ENCODE measurements at regions not wholly inside any gene's neighbourhood (a gene's known extent, or its start where the extent isn't known, plus 50 kb on each side); places are given as distances from the start of the nearest gene placed in this dataset.
"Not testable (repeated sequence)": the region's sequence is repeated elsewhere in the genome, so short reads cannot be mapped to it uniquely, and the experiment has no call there.

DNA sequence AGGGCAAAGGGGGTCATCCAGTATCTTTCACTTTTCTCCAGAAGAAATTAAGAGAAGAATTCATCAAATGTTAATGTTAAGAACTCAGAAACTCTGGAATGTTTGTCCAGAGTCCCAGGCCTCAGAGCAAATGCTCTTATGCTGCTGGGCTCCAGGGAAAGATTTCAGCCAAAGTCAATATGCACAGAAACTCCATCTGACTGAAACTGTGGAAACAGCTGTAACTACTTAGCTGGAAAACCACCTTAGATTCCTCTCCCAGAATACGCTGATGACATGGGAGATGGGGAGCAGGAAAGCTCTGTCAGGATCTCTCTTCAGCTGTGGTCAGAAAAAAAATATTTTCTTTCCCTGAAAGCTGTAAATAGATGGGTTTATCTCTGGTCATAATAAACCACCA is 559.6 kb downstream of the RFPL4B start:
- Histone ChIP-seq H3K9me3 (no peaks in the 10 kb centered on the region), H3K36me3 (no peaks in the 10 kb centered on the region), H3K4me3 (no peak overlapping the region), H3K27ac (no peak overlapping the region), H3K4me1 (no peaks in the 10 kb centered on the region), H3K27me3 (no peaks in the 10 kb centered on the region)
- TF ChIP-seq, protein P1, sequence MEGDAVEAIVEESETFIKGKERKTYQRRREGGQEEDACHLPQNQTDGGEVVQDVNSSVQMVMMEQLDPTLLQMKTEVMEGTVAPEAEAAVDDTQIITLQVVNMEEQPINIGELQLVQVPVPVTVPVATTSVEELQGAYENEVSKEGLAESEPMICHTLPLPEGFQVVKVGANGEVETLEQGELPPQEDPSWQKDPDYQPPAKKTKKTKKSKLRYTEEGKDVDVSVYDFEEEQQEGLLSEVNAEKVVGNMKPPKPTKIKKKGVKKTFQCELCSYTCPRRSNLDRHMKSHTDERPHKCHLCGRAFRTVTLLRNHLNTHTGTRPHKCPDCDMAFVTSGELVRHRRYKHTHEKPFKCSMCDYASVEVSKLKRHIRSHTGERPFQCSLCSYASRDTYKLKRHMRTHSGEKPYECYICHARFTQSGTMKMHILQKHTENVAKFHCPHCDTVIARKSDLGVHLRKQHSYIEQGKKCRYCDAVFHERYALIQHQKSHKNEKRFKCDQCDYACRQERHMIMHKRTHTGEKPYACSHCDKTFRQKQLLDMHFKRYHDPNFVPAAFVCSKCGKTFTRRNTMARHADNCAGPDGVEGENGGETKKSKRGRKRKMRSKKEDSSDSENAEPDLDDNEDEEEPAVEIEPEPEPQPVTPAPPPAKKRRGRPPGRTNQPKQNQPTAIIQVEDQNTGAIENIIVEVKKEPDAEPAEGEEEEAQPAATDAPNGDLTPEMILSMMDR (IDR thresholded peaks at IDR 0.05): no peak
- no peak for DNase-seq (ENCODE audit: low spot score)

- H3K36me3 ChIP-seq: no peaks in the 10 kb centered on the region
- DNase-seq (ENCODE audit: low spot score): no peak
- TF ChIP-seq, protein P1 (IDR thresholded peaks at IDR 0.05): no peak
- peaks cover 0 to 7% of the 10 kb centered on the region in 2 donors for H3K4me1 ChIP-seq
- no peak overlapping the region for H3K27ac ChIP-seq
- H3K9me3 ChIP-seq: no peaks in the 10 kb centered on the region
- no peak overlapping the region for H3K4me3 ChIP-seq
- no peaks in the 10 kb centered on the region for H3K27me3 ChIP-seq
Measured at GRCh38 chr6:112909781-112910180, 562.7 kb downstream of the RFPL4B start.

DNA sequence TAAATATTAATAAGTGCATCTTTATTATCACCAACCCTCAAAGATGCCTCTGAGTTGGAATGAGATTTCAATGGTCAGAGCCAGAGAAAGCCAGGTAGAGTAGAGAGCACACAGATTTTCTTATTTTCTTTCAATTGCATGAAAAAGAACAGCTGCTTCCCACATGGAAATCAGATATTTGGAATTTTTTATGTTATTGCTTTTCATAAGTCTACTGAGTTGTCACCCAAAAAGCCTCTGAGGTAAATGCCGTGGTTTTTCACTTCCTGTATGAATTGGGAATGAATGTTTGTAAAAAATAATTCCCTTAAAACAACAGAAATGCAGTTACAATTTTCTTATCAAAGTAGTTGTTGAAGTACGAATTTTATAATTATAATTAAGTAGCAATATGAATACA is 563.1 kb downstream of the RFPL4B start:
- Histone ChIP-seq H3K9me3 (no peaks in the 10 kb centered on the region), H3K4me3 (no peak overlapping the region), H3K4me1 (peaks cover 0 to 7% of the 10 kb centered on the region in 2 donors), H3K36me3 (no peaks in the 10 kb centered on the region), H3K27ac (no peak overlapping the region), H3K27me3 (no peaks in the 10 kb centered on the region)
- DNase-seq (ENCODE audit: low spot score): no peak
- TF ChIP-seq, protein P1 (IDR thresholded peaks at IDR 0.05): no peak

- TF ChIP-seq, protein P1 (IDR thresholded peaks at IDR 0.05): no peak
- Histone ChIP-seq H3K36me3 (no peaks in the 10 kb centered on the region), H3K4me3 (no peak overlapping the region), H3K9me3 (no peaks in the 10 kb centered on the region), H3K27me3 (no peaks in the 10 kb centered on the region), H3K4me1 (peaks cover 0 to 7% of the 10 kb centered on the region in 2 donors), H3K27ac (no peak overlapping the region)
- no peak for DNase-seq (ENCODE audit: low spot score)
Measured at GRCh38 chr6:112911959-112912358, 564.8 kb downstream of the RFPL4B start.

- Histone ChIP-seq H3K27ac (no peak overlapping the region), H3K4me1 (peaks cover 0 to 7% of the 10 kb centered on the region in 2 donors), H3K4me3 (no peak overlapping the region), H3K36me3 (no peaks in the 10 kb centered on the region), H3K9me3 (no peaks in the 10 kb centered on the region), H3K27me3 (no peaks in the 10 kb centered on the region)
- TF ChIP-seq, protein P1 (IDR thresholded peaks at IDR 0.05): no peak
- DNase-seq (ENCODE audit: low spot score): no peak
Measured at GRCh38 chr6:112912416-112913101, 565.4 kb downstream of the RFPL4B start.

- not testable (repeated sequence) for H3K4me1 ChIP-seq; H3K27me3 ChIP-seq; H3K36me3 ChIP-seq; H3K4me3 ChIP-seq; DNase-seq (ENCODE audit: low spot score); H3K27ac ChIP-seq
- H3K9me3 ChIP-seq: peaks cover 0 to 19% of the 10 kb centered on the region in 2 donors
Measured at GRCh38 chr6:112919744-112920143, 572.6 kb downstream of the RFPL4B start.
